ENCODE measurements at regions not wholly inside any gene's neighbourhood (a gene's known extent, or its start where the extent isn't known, plus 50 kb on each side); places are given as distances from the start of the nearest gene placed in this dataset.

DNA sequence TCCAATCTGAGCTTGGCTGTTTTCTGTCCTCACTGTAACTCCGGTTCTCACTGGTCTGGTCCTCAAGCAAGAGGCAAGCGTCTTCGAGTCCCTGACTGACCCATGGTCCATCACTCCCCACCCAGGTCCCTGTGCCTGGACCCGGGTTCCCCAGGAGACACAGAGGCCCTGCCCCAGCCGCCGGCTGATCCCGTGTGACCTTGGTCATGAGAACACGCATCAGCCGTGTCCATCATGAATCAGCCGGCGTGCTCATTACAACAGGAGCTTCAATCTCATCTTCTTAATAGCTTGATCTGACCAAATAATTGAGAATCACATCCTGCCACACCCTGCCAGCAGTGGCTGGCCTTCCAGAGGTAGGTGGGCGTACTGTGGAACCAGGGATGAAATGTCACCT lies 545.1 kb downstream of the BRD1 start:
- Histone ChIP-seq H2AFZ (ENCODE audit: low read length) (no peak overlapping the region), H2BK12ac (ENCODE audit: low read length) (no peak overlapping the region), H2BK120ac (ENCODE audit: low read depth, low read length) (no peak overlapping the region), H2BK15ac (ENCODE audit: low read length) (no peak overlapping the region), H3K4me2 (ENCODE audit: insufficient read depth, low read length, poor library complexity, severe bottlenecking) (no peak overlapping the region), H3K14ac (ENCODE audit: low read length) (no peak overlapping the region), H3K9me3 (replicated peaks in 1 of 2; ENCODE audit: control insufficient read depth in 2 of 2, insufficient read depth in 1 of 2, low read depth in 1 of 2, low read length in 2 of 2) (peaks cover 0 to 4% of the 10 kb centered on the region in 2 donors), H3K27ac (replicated peaks; ENCODE audit: low read length) (no peak overlapping the region), H3K18ac (ENCODE audit: low read length) (no peak overlapping the region), H2BK5ac (ENCODE audit: low read length) (no peak overlapping the region), H3K4me1 (ENCODE audit: control insufficient read depth in 2 of 2, insufficient read depth in 1 of 2, low read depth in 1 of 2, low read length in 2 of 2) (no peaks in the 10 kb centered on the region), H2AK5ac (ENCODE audit: low read depth, low read length) (no peak overlapping the region), H4K91ac (ENCODE audit: low read depth, low read length, poor library complexity) (no peak overlapping the region), H3K27me3 (ENCODE audit: control insufficient read depth in 3 of 3, insufficient read depth in 3 of 3, low read depth in 1 of 3, low read length in 3 of 3) (peaks cover 0 to 12% (median 0%) of the 10 kb centered on the region in 3 experiments), H3K4me3 (ENCODE audit: low read length in 2 of 2) (no peak overlapping the region), H3K79me1 (ENCODE audit: low read depth, low read length) (no peaks in the 10 kb centered on the region), H3K4ac (ENCODE audit: low read length) (no peak overlapping the region), H3K23ac (ENCODE audit: low read depth, low read length, poor library complexity) (no peak overlapping the region), H3K36me3 (replicated peaks in 1 of 2; ENCODE audit: control insufficient read depth in 2 of 2, insufficient read depth in 2 of 2, low read length in 2 of 2) (no peaks in the 10 kb centered on the region), H3K9ac (ENCODE audit: low read depth, low read length, poor library complexity) (no peak overlapping the region), H4K8ac (ENCODE audit: low read depth, low read length) (no peak overlapping the region)
- no peak for DNase-seq (ENCODE audit: low spot score)
- WGBS, 2 donors (ENCODE audit: extremely low coverage in 2 of 2, insufficient read length in 2 of 2, insufficient replicate concordance in 1 of 2), result no CpG with 5 or more reads among the region's 12 CpGs

DNA sequence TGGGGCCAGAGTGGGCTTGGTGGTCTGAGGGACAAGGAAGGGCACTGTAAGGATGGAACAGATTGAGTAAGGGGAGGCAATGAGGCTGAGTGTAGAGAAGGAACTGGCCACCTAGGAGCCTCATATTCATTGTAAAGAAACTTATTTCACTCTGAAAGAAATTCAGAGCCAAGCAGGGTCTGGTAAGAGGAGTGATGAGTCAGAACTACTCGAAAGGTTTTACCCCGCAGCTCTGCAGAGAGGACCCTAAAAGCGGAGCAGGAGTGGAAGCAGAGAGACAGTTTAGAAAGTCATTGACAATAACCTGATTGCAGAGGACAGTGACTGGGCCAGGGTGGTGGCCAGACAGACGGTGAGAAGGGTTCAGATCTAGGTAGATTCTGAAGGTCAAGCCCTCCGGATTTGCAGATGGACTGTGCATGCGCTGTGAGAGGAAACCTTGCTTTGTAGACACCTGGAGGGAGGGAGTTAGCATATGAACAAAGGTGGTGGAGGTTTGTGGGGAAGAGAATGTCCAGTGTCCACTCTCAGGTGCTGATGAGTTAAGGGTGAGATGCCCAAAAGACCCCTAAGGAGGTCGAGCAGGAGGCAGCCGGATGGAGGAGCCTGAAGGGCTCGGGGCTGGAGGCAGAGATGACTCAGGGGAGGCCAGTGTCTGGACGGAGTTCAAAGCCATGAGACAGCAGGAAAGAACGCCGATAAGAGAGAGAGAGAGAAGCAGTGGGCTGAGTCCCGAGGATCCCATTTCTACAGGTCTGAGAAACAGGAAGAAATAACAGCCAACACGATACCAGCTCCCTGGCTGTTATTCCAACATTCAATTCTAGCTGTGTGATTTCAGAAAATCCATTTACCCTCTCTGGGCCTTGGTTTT lies 546.0 kb downstream of the BRD1 start:
- Histone ChIP-seq H3K4me1 (ENCODE audit: control insufficient read depth in 2 of 2, insufficient read depth in 1 of 2, low read depth in 1 of 2, low read length in 2 of 2) (no peaks in the 10 kb centered on the region), H3K9ac (ENCODE audit: low read depth, low read length, poor library complexity) (no peak overlapping the region), H3K18ac (ENCODE audit: low read length) (no peak overlapping the region), H3K4me3 (ENCODE audit: low read length in 2 of 2) (no peak overlapping the region), H3K14ac (ENCODE audit: low read length) (no peak overlapping the region), H2BK12ac (ENCODE audit: low read length) (no peak overlapping the region), H3K79me1 (ENCODE audit: low read depth, low read length) (no peaks in the 10 kb centered on the region), H3K36me3 (replicated peaks in 1 of 2; ENCODE audit: control insufficient read depth in 2 of 2, insufficient read depth in 2 of 2, low read length in 2 of 2) (no peaks in the 10 kb centered on the region), H4K91ac (ENCODE audit: low read depth, low read length, poor library complexity) (no peak overlapping the region), H2BK120ac (ENCODE audit: low read depth, low read length) (no peak overlapping the region), H3K4ac (ENCODE audit: low read length) (no peak overlapping the region), H2BK15ac (ENCODE audit: low read length) (no peak overlapping the region), H2AK5ac (ENCODE audit: low read depth, low read length) (no peak overlapping the region), H4K8ac (ENCODE audit: low read depth, low read length) (no peak overlapping the region), H3K27me3 (ENCODE audit: control insufficient read depth in 3 of 3, insufficient read depth in 3 of 3, low read depth in 1 of 3, low read length in 3 of 3) (peaks cover 0 to 10% (median 0%) of the 10 kb centered on the region in 3 experiments), H3K27ac (replicated peaks; ENCODE audit: low read length) (no peak overlapping the region), H2AFZ (ENCODE audit: low read length) (no peak overlapping the region), H3K23ac (ENCODE audit: low read depth, low read length, poor library complexity) (no peak overlapping the region), H3K9me3 (replicated peaks in 1 of 2; ENCODE audit: control insufficient read depth in 2 of 2, insufficient read depth in 1 of 2, low read depth in 1 of 2, low read length in 2 of 2) (peaks cover 0 to 4% of the 10 kb centered on the region in 2 donors), H3K4me2 (ENCODE audit: insufficient read depth, low read length, poor library complexity, severe bottlenecking) (no peak overlapping the region), H2BK5ac (ENCODE audit: low read length) (no peak overlapping the region)
- WGBS, 2 donors (ENCODE audit: extremely low coverage in 2 of 2, insufficient read length in 2 of 2, insufficient replicate concordance in 1 of 2), result no CpG with 5 or more reads among the region's 14 CpGs
- no peak for DNase-seq (ENCODE audit: low spot score)

GRCh38 chr22:49278340-49278739 lies 549.3 kb downstream of the BRD1 start:
- no peak overlapping the region for H3K9ac ChIP-seq (ENCODE audit: low read depth, low read length, poor library complexity)
- no peak overlapping the region for H3K4ac ChIP-seq (ENCODE audit: low read length)
- H3K14ac ChIP-seq (ENCODE audit: low read length), result no peak overlapping the region
- no peaks in the 10 kb centered on the region for H3K79me1 ChIP-seq (ENCODE audit: low read depth, low read length)
- no peak overlapping the region for H4K8ac ChIP-seq (ENCODE audit: low read depth, low read length)
- H2BK120ac ChIP-seq (ENCODE audit: low read depth, low read length), result no peak overlapping the region
- H3K23ac ChIP-seq (ENCODE audit: low read depth, low read length, poor library complexity), result no peak overlapping the region
- no peak overlapping the region for H3K4me3 ChIP-seq (ENCODE audit: low read length in 2 of 2)
- no peak overlapping the region for H4K91ac ChIP-seq (ENCODE audit: low read depth, low read length, poor library complexity)
- H3K9me3 ChIP-seq (replicated peaks in 1 of 2; ENCODE audit: control insufficient read depth in 2 of 2, insufficient read depth in 1 of 2, low read depth in 1 of 2, low read length in 2 of 2), result peaks cover 0 to 4% of the 10 kb centered on the region in 2 donors
- no peak overlapping the region for H2BK15ac ChIP-seq (ENCODE audit: low read length)
- no peak overlapping the region for H3K27ac ChIP-seq (replicated peaks; ENCODE audit: low read length)
- no peaks in the 10 kb centered on the region for H3K4me1 ChIP-seq (ENCODE audit: control insufficient read depth in 2 of 2, insufficient read depth in 1 of 2, low read depth in 1 of 2, low read length in 2 of 2)
- no peak for DNase-seq (ENCODE audit: low spot score)
- H3K4me2 ChIP-seq (ENCODE audit: insufficient read depth, low read length, poor library complexity, severe bottlenecking), result no peak overlapping the region
- H3K36me3 ChIP-seq (replicated peaks in 1 of 2; ENCODE audit: control insufficient read depth in 2 of 2, insufficient read depth in 2 of 2, low read length in 2 of 2), result no peaks in the 10 kb centered on the region
- no peaks in the 10 kb centered on the region for H3K27me3 ChIP-seq (ENCODE audit: control insufficient read depth in 3 of 3, insufficient read depth in 3 of 3, low read depth in 1 of 3, low read length in 3 of 3)
- H3K18ac ChIP-seq (ENCODE audit: low read length), result no peak overlapping the region
- WGBS, 2 donors (ENCODE audit: extremely low coverage in 2 of 2, insufficient read length in 2 of 2, insufficient replicate concordance in 1 of 2), result no CpG with 5 or more reads among the region's 9 CpGs
- H2BK12ac ChIP-seq (ENCODE audit: low read length), result no peak overlapping the region
- H2BK5ac ChIP-seq (ENCODE audit: low read length), result no peak overlapping the region
- no peak overlapping the region for H2AK5ac ChIP-seq (ENCODE audit: low read depth, low read length)
- no peak overlapping the region for H2AFZ ChIP-seq (ENCODE audit: low read length)

DNA sequence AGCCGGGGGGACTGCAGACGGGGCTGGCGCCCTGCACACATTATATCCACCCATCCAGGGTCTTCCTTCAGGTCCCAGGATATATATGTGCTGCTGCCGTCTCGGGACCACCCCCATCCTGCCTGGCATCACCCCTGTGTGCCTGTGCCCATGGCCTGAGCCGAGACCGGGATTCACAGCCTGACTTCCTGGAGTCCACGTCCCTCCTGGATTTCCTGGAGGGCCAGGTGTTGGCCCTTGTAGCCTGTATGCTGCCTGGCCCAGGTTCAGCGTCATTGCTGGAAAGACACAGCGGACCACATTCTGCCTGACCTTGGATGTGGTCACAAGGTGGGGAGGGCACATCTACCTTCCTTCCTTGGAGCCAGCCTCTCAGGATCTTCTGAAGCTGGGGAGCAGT lies 551.1 kb downstream of the BRD1 start:
- Histone ChIP-seq H3K27ac (replicated peaks; ENCODE audit: low read length) (no peak overlapping the region), H3K4ac (ENCODE audit: low read length) (no peak overlapping the region), H2BK5ac (ENCODE audit: low read length) (no peak overlapping the region), H2BK120ac (ENCODE audit: low read depth, low read length) (no peak overlapping the region), H2BK15ac (ENCODE audit: low read length) (no peak overlapping the region), H4K91ac (ENCODE audit: low read depth, low read length, poor library complexity) (no peak overlapping the region), H3K4me3 (ENCODE audit: low read length in 2 of 2) (no peak overlapping the region), H3K18ac (ENCODE audit: low read length) (no peak overlapping the region), H3K79me1 (ENCODE audit: low read depth, low read length) (no peaks in the 10 kb centered on the region), H2AFZ (ENCODE audit: low read length) (no peak overlapping the region), H3K27me3 (ENCODE audit: control insufficient read depth in 3 of 3, insufficient read depth in 3 of 3, low read depth in 1 of 3, low read length in 3 of 3) (no peaks in the 10 kb centered on the region), H4K8ac (ENCODE audit: low read depth, low read length) (no peak overlapping the region), H3K4me2 (ENCODE audit: insufficient read depth, low read length, poor library complexity, severe bottlenecking) (no peak overlapping the region), H2BK12ac (ENCODE audit: low read length) (no peak overlapping the region), H3K9ac (ENCODE audit: low read depth, low read length, poor library complexity) (no peak overlapping the region), H2AK5ac (ENCODE audit: low read depth, low read length) (no peak overlapping the region), H3K9me3 (replicated peaks in 1 of 2; ENCODE audit: control insufficient read depth in 2 of 2, insufficient read depth in 1 of 2, low read depth in 1 of 2, low read length in 2 of 2) (peaks cover 0 to 2% of the 10 kb centered on the region in 2 donors), H3K36me3 (replicated peaks in 1 of 2; ENCODE audit: control insufficient read depth in 2 of 2, insufficient read depth in 2 of 2, low read length in 2 of 2) (no peaks in the 10 kb centered on the region), H3K14ac (ENCODE audit: low read length) (no peak overlapping the region), H3K23ac (ENCODE audit: low read depth, low read length, poor library complexity) (no peak overlapping the region), H3K4me1 (ENCODE audit: control insufficient read depth in 2 of 2, insufficient read depth in 1 of 2, low read depth in 1 of 2, low read length in 2 of 2) (no peaks in the 10 kb centered on the region)
- no peak for DNase-seq (ENCODE audit: low spot score)
- WGBS, 2 donors (ENCODE audit: extremely low coverage in 2 of 2, insufficient read length in 2 of 2, insufficient replicate concordance in 1 of 2), result no CpG with 5 or more reads among the region's 10 CpGs
